Lower leg skin (tissue), 4 donors: ENCODE measurements at regions not wholly inside any gene's neighbourhood (a gene's known extent, or its start where the extent isn't known, plus 50 kb on each side); places are given as distances from the start of the nearest gene placed in this dataset.
"Not testable (repeated sequence)": the region's sequence is repeated elsewhere in the genome, so short reads cannot be mapped to it uniquely, and the experiment has no call there.

Source experiments
- DNase-seq, 2 donors: peaks; one replicate each; pipeline ENCODE4 v3.0.0-alpha.2; 2019; ENCODE audit warnings: low spot score in 2 of 2
- H3K4me3 ChIP-seq: fragments of 200-600 bp; sonication (generic); 2 replicates; pipeline ENCODE4 v1.5.1; 2017; ENCODE audit warnings: mild to moderate bottlenecking, low read depth; ENCODE audit not compliant: poor library complexity, severe bottlenecking
- CTCF ChIP-seq, 3 donors: fragments of 450-650 bp; IDR thresholded peaks; one replicate each; pipeline ENCODE4 v1.5.1; 2016; ENCODE audit warnings: antibody characterized with exemption in 3 of 3, mild to moderate bottlenecking in 3 of 3, moderate library complexity in 2 of 3
- POLR2A ChIP-seq, 2 donors: fragments of 450-650 bp; IDR thresholded peaks; one replicate each; pipeline ENCODE4 v1.6.1; 2016 to 2017; ENCODE audit warnings: antibody characterized with exemption in 2 of 2, mild to moderate bottlenecking in 1 of 2, moderate library complexity in 1 of 2
- WGBS, 2 donors: methylation state at CpG; one replicate each; pipeline ENCODE4 v1.1.5; 2018; 5-methylcytosine and 5-hydroxymethylcytosine counted together
- intact Hi-C: fragments of 100-400 bp; cut with DNase I; formaldehyde crosslinking; loops from one replicate; pipeline ENCODE4 v1.15.0; 2023; ENCODE audit warnings: low total_unique reads

GRCh38 chr14:38929416-38929815, 173.6 kb downstream of the SEC23A start:
- intact Hi-C loops: no loop called here
- H3K4me3 ChIP-seq: no peak overlapping the region
- TF ChIP-seq POLR2A (IDR thresholded peaks at IDR 0.05) (no peak), CTCF (IDR thresholded peaks at IDR 0.05) (no peak)
- DNase-seq: no peak

- intact Hi-C loops: not testable (repeated sequence)
Measured at GRCh38 chr14:38921893-38922292, 181.1 kb downstream of the SEC23A start.

DNA sequence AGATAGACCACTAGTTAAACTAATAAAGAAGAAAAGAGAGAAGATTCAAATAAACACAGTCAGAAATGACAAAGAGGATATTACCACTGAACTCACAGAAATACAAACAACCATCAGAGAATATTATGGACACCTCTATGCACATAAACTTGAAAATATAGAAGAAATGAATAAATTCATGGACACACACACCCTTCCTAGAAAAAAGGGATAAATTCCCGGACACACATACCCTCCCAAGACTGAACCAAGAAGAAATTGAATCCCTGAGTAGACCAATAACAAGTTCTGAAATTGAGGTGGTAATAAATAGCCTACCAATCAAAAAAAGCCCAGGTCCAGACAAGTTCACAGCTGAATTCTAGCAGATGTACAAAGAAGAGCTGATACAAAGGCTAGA, 187.9 kb downstream of the SEC23A start:
- intact Hi-C loops: no loop called here
- no peak overlapping the region for H3K4me3 ChIP-seq
- 71 to 83% methylated on average over 1 of the region's 1 CpG for WGBS, 2 donors
- TF ChIP-seq CTCF (IDR thresholded peaks at IDR 0.05) (no peak), POLR2A (IDR thresholded peaks at IDR 0.05) (no peak)
- DNase-seq: no peak

More at GRCh38 chr14:38921893-38922292, 181.1 kb downstream of the SEC23A start:
- not testable (repeated sequence) for DNase-seq, H3K4me3 ChIP-seq
- WGBS, 2 donors: 95 to 97% methylated on average over 10 to 11 of the region's 11 CpGs

- WGBS, 2 donors: 49 to 53% methylated on average over 1 of the region's 1 CpG
Measured at GRCh38 chr14:38910092-38910491, 192.9 kb downstream of the SEC23A start.

DNA sequence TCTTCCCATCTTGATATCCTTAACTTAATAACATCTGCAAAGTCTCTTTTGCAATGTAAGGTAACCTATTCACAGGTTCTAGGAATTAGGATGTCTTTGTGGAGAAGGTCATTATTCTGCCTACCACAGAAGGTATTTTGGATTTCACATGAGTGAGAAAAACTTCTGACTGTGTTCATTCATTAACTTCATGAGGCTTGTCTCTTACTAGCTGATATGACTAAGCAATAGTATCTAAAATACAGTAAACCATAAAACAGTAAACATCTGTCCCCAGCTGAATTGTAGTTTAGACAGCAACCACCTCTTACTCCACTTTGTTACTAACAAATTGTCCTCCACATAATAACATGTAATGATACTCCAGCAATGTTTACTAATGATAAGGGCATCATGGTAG, 198.1 kb downstream of the SEC23A start:
- intact Hi-C loops: no loop called here
- no peak for TF ChIP-seq POLR2A (IDR thresholded peaks at IDR 0.05)
- TF ChIP-seq CTCF (IDR thresholded peaks at IDR 0.05): no peak
- H3K4me3 ChIP-seq: no peak overlapping the region
- no peak for DNase-seq

More at GRCh38 chr14:38910092-38910491, 192.9 kb downstream of the SEC23A start:
- no peak for DNase-seq
- intact Hi-C loops: no loop called here
- H3K4me3 ChIP-seq: no peak overlapping the region
- TF ChIP-seq POLR2A (IDR thresholded peaks at IDR 0.05) (no peak), CTCF (IDR thresholded peaks at IDR 0.05) (no peak)

DNA sequence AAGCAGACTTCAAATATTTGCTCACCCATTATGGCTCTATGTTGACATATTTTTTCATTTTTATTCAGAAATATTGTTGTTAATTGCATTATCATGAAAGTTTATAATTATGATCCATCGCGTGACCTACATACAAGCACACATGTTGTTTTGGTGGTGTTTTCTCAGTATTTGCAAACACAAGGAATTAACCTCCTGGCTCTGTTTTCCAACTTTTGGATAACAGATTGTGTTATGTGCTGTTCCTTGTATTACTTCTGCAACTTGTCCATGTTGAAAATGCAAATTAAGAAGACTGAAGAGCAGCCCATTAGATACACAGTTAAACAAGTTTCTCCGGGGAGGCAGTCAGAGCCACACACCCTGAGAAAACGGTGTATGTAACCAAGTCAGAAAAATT, 201.2 kb downstream of the SEC23A start:
- WGBS, 2 donors: 72 to 80% methylated on average over 4 of the region's 4 CpGs
- TF ChIP-seq POLR2A (IDR thresholded peaks at IDR 0.05): no peak
- no peak for TF ChIP-seq CTCF (IDR thresholded peaks at IDR 0.05)
- DNase-seq: no peak
- no peak overlapping the region for H3K4me3 ChIP-seq
- intact Hi-C loops: no loop called here
